Right lobe of liver (tissue), 4 donors: ENCODE measurements at regions not wholly inside any gene's neighbourhood (a gene's known extent, or its start where the extent isn't known, plus 50 kb on each side); places are given as distances from the start of the nearest gene placed in this dataset.

Experiments
- CTCF ChIP-seq, 4 donors: fragments of 200-600 bp in 3 of 4; fragments of 450-650 bp in 1 of 4; IDR thresholded peaks; one replicate each; pipeline versions ENCODE4 v1.5.1 to v1.8.0; 2016 to 2022; ENCODE audit warnings: antibody characterized with exemption in 4 of 4, mild to moderate bottlenecking in 2 of 4
- POLR2A ChIP-seq: fragments of 450-650 bp; IDR thresholded peaks from one replicate; pipeline ENCODE4 v1.6.1; 2017; ENCODE audit warnings: antibody characterized with exemption, mild to moderate bottlenecking
- donor health status: DM: no; HTN: no; CAD: no.
- donor health status: DM: no; HTN: no; CAD: no.
- donor health status: DM: no; HTN: yes; CAD: no.

GRCh38 chr2:193837111-193837738, 1642.5 kb upstream of the TMEFF2 start:
- TF ChIP-seq CTCF (IDR thresholded peaks at IDR 0.05), result no peak
- no peak for TF ChIP-seq POLR2A
